HEK293T (cell line): ENCODE measurements at regions not wholly inside any gene's neighbourhood (a gene's known extent, or its start where the extent isn't known, plus 50 kb on each side); places are given as distances from the start of the nearest gene placed in this dataset.
"Not testable (repeated sequence)": the region's sequence is repeated elsewhere in the genome, so short reads cannot be mapped to it uniquely, and the experiment has no call there.

Source experiments
- CTCF ChIA-PET: fragments of 350-600 bp; formaldehyde crosslinking; extraction: SDS; loops from one replicate; lab custom pipeline; 2021; ENCODE audit warnings: antibody characterized with exemption, inconsistent platforms; lab: Yijun Ruan, JAX
- POLR2A ChIA-PET: fragments of 350-600 bp; formaldehyde crosslinking; extraction: SDS; loops from one replicate; lab custom pipeline; 2020; ENCODE audit warnings: antibody characterized with exemption, inconsistent platforms; lab: Yijun Ruan, JAX
- DNase-seq: peaks from one replicate; pipeline ENCODE4 v3.0.0; 2012; ENCODE audit warnings: mixed read lengths; ENCODE audit errors: extremely low spot score
- ARNT ChIP-seq: fragments of 450-650 bp; IDR thresholded peaks from 2 replicates; pipeline ENCODE4 v1.6.1; 2017; ENCODE audit warnings: mild to moderate bottlenecking
- BHLHE40 ChIP-seq: fragments of 450-650 bp; IDR thresholded peaks from 2 replicates; pipeline ENCODE4 v1.6.1; 2016; ENCODE audit warnings: mild to moderate bottlenecking, moderate library complexity, borderline replicate concordance
- CTBP1 ChIP-seq: fragments of 450-650 bp; IDR thresholded peaks from 2 replicates; pipeline ENCODE4 v1.6.1; 2016; ENCODE audit warnings: borderline replicate concordance
- ELF4 ChIP-seq: fragments of 450-650 bp; IDR thresholded peaks from 2 replicates; pipeline ENCODE4 v1.6.1; 2017; ENCODE audit warnings: antibody characterized with exemption
- FOXA1 ChIP-seq: fragments of 450-650 bp; IDR thresholded peaks from 2 replicates; pipeline ENCODE4 v1.6.1; 2016; ENCODE audit warnings: mild to moderate bottlenecking
- FOXK2 ChIP-seq: fragments of 450-650 bp; IDR thresholded peaks from 2 replicates; pipeline ENCODE4 v1.6.1; 2016; ENCODE audit warnings: mild to moderate bottlenecking
- FOXM1 ChIP-seq: fragments of 450-650 bp; IDR thresholded peaks from 2 replicates; pipeline ENCODE4 v1.6.1; 2017; ENCODE audit warnings: mild to moderate bottlenecking, borderline replicate concordance
- HDGF ChIP-seq: fragments of 450-650 bp; IDR thresholded peaks from 2 replicates; pipeline ENCODE4 v1.6.1; 2017; ENCODE audit warnings: antibody characterized with exemption, borderline replicate concordance
- L3MBTL2 ChIP-seq: fragments of 450-650 bp; conservative IDR thresholded peaks from 2 replicates; pipeline ENCODE4 v1.6.1; 2016; ENCODE audit warnings: mild to moderate bottlenecking
- LEF1 ChIP-seq: fragments of 450-650 bp; IDR thresholded peaks from 2 replicates; pipeline ENCODE4 v1.6.1; 2017; ENCODE audit warnings: mild to moderate bottlenecking, borderline replicate concordance
- NFRKB ChIP-seq: fragments of 450-650 bp; IDR thresholded peaks from 2 replicates; pipeline ENCODE4 v1.6.1; 2016; ENCODE audit warnings: mild to moderate bottlenecking, moderate library complexity
- SP1 ChIP-seq: fragments of 450-650 bp; IDR thresholded peaks from 2 replicates; pipeline ENCODE4 v1.6.1; 2017
- SUZ12 ChIP-seq: fragments of 450-650 bp; IDR thresholded peaks from 2 replicates; pipeline ENCODE4 v1.6.1; 2016; ENCODE audit warnings: mild to moderate bottlenecking
- TARDBP ChIP-seq: fragments of 450-650 bp; IDR thresholded peaks from 2 replicates; pipeline ENCODE4 v1.6.1; 2016
- ZNF384 ChIP-seq: fragments of 450-650 bp; IDR thresholded peaks from 2 replicates; pipeline ENCODE4 v1.6.1; 2016
- TF ChIP-seq, protein P1 (sequence below): fragments of 450-650 bp; IDR thresholded peaks from 2 replicates; pipeline ENCODE4 v1.6.1; 2016

DNA sequence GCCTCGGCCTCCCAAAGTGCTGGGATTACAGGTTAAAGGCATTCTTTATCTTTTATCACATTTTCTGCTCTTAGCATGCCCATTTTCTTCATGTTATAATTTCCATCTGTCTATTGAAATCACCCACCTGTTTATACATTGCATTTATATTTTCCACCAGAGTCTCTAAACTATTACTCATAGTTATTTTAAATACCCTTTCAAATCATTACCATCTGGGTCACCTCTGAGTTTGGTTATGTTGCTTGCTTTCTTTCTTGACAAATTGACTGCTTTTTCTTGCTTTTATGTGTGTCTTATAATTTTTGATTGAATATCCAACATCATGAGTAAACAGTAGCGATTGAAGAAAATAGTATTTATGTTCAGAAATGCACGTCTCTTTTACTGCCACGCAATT lies 71.4 kb downstream of the TMEM270 start:
- ChIA-PET POLR2A (no interaction called here), CTCF (no interaction called here)
- no peak for TF ChIP-seq HDGF
- TF ChIP-seq ELF4: no peak
- no peak for TF ChIP-seq FOXA1
- no peak for TF ChIP-seq ZNF384
- no peak for TF ChIP-seq ARNT
- no peak for TF ChIP-seq FOXK2
- no peak for TF ChIP-seq LEF1
- TF ChIP-seq BHLHE40: no peak
- no peak for TF ChIP-seq NFRKB
- TF ChIP-seq, protein P1, sequence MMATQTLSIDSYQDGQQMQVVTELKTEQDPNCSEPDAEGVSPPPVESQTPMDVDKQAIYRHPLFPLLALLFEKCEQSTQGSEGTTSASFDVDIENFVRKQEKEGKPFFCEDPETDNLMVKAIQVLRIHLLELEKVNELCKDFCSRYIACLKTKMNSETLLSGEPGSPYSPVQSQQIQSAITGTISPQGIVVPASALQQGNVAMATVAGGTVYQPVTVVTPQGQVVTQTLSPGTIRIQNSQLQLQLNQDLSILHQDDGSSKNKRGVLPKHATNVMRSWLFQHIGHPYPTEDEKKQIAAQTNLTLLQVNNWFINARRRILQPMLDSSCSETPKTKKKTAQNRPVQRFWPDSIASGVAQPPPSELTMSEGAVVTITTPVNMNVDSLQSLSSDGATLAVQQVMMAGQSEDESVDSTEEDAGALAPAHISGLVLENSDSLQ: no peak
- TF ChIP-seq CTBP1: no peak
- no peak for TF ChIP-seq L3MBTL2
- DNase-seq: no peak

DNA sequence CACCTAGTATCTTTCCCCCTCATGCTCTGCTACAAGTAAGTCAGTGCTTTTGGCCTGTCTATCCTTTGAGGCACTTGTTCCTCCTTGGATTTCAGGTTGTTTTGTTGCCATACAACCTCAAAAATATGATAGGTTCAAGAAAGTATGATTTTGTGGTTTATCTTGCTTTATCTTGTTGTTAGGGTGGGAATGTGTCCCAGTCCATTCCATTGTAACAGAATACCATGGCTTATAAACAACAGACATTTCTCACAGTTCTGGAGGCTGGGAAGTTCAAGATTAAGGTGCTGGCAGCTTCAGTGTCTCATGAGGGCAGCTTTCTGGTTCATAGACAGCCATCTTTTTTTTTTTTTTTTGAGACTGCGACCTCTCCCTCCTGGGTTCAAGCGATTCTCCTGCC lies 72.1 kb downstream of the TMEM270 start:
- no peak for DNase-seq
- no peak for TF ChIP-seq FOXA1
- CTCF ChIA-PET: no interaction called here
- POLR2A ChIA-PET: no interaction called here

DNA sequence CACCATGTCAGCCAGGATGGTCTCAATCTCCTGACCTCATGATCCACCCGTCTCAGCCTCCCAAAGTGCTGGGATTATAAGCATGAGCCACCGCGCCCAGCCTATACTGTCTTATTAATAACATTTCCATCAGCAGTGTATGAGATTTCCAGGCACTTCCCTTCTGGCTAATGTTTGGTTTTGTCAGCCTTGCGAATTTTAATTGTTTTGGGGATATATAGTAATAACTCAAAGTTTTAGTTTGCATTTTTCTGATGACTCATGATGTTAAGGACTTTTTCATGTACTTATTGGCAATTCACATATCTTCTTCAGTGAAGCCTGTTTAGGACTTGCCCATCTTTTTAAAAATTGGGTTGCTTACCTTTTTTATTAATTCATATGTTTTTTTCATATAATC lies 76.0 kb downstream of the TMEM270 start:
- POLR2A ChIA-PET: no interaction called here
- CTCF ChIA-PET: no interaction called here
- TF ChIP-seq HDGF (no peak), LEF1 (no peak), FOXA1 (no peak), ARNT (no peak), FOXM1 (no peak), FOXK2 (no peak), ELF4 (no peak), ZNF384 (no peak)
- TF ChIP-seq, protein P1: no peak
- no peak for DNase-seq

DNA sequence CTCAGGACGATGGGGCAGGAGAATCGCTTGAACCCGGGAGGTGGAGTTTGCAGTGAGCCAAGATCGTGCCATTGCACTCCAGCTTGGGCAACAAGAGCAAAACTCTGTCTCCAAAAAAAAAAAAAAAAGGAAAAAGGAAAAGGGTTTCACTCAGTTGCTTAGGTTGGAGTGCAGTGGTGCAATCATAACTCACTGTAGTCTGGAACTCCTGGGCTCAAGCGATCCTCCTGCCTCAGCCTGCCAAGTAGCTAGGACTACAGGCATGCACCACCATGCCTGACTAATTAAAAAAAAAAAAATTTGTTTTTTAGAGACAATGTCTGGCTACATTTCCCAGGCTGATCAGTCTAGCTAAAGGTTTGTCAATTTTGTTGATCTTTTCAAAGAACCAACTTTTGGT lies 76.7 kb downstream of the TMEM270 start:
- DNase-seq, POLR2A ChIA-PET: not testable (repeated sequence)
- CTCF ChIA-PET: interaction anchor here (0.6 kb wide), 1 partner anchor 77 kb away, joined by 5 read pairs; no protein-coding TSS in a partner anchor

DNA sequence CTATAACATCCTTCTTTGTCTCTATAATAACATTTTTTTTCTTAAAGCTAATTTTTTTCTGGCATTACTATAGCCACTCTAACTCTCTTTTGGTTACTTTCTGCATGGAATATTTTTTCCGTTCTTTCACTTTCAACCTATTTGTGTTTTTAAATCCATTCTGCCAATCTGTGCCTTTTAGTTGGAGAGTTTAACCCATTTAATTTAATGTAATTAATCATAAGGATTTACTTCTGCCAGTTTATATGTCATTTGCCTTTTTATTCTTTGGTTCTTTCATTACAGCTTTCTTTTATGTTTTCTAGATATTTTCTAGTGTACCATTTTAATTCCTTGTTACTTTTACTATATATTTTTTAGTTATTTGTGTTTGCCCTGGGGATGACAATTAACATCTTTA lies 78.6 kb downstream of the TMEM270 start:
- DNase-seq: no peak
- POLR2A ChIA-PET: no interaction called here
- CTCF ChIA-PET: no interaction called here
- no peak for TF ChIP-seq L3MBTL2
- no peak for TF ChIP-seq LEF1

DNA sequence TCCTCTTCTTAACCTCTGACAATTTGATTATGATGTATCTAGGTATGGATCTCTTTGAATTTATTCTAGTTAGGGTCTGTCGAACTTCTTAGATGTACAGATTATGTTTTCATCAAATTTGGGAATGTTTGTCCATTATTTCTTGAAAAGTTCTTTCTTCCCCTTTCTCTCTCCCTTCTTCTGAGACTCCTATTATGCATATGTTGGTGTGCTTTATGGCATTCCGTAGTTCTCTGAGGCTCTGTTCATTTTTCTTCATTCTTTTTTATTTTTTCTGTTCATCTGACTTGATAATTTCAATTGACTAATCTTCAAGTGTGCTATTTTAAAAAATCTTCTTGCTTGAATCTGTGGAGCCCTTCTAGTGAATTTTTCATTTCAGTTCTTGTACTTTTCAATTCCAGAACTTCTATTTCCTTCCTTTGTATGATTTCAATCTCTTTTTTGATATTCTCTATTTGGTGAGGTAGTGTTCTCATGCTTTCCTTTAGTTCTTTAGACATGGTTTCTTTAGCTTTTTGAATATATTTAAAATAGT lies 79.8 kb downstream of the TMEM270 start:
- TF ChIP-seq FOXK2: no peak
- no peak for TF ChIP-seq NFRKB
- no peak for TF ChIP-seq FOXA1
- no peak for TF ChIP-seq CTBP1
- no peak for TF ChIP-seq ZNF384
- no peak for TF ChIP-seq LEF1
- no peak for DNase-seq
- ChIA-PET POLR2A (no interaction called here), CTCF (no interaction called here)

DNA sequence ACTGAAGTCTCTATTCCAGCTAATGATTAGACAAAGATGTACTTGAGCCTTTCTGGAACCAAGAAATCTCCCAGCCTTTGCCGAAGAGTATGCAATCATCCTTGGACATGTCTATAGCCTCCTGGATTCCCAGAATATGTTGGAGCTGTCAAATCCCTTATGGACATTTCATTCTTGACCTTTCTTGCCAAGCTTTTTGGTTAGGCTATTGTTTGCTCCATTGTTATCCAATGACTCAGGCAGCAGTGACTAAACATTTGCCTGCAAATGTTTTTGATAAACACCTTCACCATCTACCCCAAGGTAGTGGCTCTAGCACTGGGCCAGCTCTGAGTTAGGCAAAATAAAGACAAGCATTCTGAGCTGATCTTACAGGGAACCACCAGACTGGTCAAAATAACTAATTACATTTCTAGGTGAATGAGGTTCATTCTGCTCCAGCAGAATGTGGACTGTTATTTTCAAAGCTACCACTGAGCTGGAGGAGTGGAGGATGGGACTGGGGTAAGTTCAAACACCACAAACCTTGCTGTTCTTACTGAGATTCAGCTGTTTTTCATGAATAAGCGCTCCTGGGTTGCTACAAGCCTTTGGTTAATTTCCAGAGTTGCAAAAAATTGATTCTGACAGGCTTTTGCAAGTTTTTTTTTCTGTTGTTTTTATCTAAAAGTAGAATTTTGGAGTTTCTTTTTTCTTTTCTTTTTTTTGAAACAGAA lies 81.0 kb downstream of the TMEM270 start:
- ChIA-PET POLR2A (no interaction called here), CTCF (no interaction called here)
- TF ChIP-seq FOXM1 (no peak), L3MBTL2 (no peak), FOXA1 (no peak), SUZ12 (no peak), HDGF (no peak), ZNF384 (no peak), BHLHE40 (no peak), ELF4 (no peak), NFRKB (no peak), ARNT (no peak), TARDBP (no peak), LEF1 (no peak), SP1 (no peak), FOXK2 (no peak), CTBP1 (no peak)
- TF ChIP-seq, protein P1: no peak
- no peak for DNase-seq
